LNCaP clone FGC (cell line): ENCODE measurements at regions not wholly inside any gene's neighbourhood (a gene's known extent, or its start where the extent isn't known, plus 50 kb on each side); places are given as distances from the start of the nearest gene placed in this dataset.
A peak's percentile ranks its signal among the peaks of the same experiment; 100 is the strongest.

Experiments
- DNase-seq: peaks from one replicate; pipeline ENCODE4 v3.0.0-alpha.2; 2011; ENCODE audit warnings: low read depth
- H3K4me3 ChIP-seq: 2 replicates; pipeline ENCODE4 v1.5.1; 2011; ENCODE audit warnings: mild to moderate bottlenecking, low read depth, low read length, control low read depth
- CTCF ChIP-seq: IDR thresholded peaks from 2 replicates; pipeline ENCODE4 v1.5.1; 2012; ENCODE audit warnings: mild to moderate bottlenecking; ENCODE audit not compliant: control insufficient read depth, insufficient read depth; ENCODE audit errors: extremely low read depth

DNA sequence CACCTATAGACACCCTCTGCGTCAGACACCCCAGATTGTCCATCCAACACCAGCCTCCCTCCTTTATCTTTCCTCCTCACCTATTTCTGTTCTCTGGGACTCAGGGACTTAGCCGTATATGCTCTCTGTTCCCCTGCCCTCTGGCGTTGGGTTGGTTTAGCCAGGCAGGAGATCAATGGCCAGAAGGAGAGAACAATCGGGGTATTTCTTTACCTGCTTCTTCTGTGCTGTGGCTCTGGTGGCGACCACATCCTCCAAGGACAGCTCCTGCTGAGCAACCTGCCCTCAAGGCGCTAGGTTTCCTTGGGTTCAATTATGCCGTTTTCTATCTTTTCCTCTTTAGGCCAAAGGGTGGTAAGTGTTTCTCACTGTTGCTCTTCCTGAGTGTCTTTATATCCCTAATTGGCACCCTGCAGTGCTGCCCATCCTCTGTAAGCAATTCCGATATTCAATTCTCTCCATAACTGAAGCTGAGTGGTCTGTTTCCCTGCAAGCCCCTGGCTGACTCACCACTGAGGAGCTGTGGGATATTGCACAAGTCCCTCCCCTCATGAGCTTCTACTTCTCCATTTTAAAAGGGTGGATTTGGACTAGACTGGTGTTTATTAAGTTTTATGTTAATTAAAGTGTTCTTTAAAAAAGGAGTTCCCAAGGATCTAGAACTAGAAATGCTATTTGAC, 63.7 kb upstream of the TMTC4 start:
- no peak for DNase-seq
- no peak for TF ChIP-seq CTCF
- H3K4me3 ChIP-seq = no peak overlapping the region

DNA sequence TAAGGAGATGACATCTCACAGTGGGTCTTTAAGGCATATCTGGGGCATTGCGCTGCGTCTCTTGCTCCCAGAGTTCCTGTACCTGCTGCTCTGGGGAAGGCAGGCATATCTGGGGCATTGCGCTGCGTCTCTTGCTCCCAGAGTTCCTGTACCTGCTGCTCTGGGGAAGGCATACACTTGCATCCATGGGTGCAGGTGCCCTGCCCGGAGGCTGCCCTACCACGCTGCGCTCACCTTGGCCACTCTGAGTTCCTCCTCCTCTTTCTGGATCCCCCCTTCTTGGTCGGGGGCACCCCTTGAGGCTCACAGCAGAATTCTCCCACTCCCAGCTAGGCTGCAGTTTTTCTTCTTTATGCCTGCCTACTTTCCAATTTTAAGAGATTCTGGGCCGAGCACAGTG, 60.9 kb upstream of the TMTC4 start:
- no peak for TF ChIP-seq CTCF
- DNase-seq = no peak
- H3K4me3 ChIP-seq = no peak overlapping the region

DNA sequence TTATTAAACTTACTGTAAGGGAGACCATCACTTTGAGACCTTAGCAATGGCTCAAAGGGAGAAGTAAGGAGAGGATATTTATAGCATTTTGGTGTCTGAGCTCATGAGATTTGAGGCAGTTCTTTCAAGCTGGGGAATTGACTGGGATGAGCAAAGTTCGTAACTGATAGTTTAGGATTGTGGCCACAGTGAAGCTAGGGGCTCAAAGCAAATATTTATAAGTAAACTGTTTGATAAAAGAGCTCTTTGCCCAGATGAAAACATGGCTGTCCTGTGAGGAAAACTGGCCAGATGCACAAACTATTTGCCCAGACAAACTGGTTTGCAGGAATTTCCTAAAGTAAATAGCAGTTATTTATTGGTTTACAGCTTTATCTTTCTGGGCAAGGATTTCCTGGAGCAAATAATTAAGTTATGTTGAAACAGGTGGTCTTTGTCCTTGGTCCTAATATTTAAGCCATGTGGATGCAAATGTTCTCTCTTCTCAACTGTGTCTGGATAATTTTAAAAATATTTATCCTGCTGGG, 59.7 kb upstream of the TMTC4 start:
- peak; percentile 86 for DNase-seq
- H3K4me3 ChIP-seq = no peak overlapping the region
- TF ChIP-seq CTCF = no peak

- DNase-seq = no peak
- no peak for TF ChIP-seq CTCF
- no peak overlapping the region for H3K4me3 ChIP-seq
Measured at GRCh38 chr13:100733261-100733660, 58.7 kb upstream of the TMTC4 start.

GRCh38 chr13:100728201-100728600, 53.6 kb upstream of the TMTC4 start:
- TF ChIP-seq CTCF = no peak
- H3K4me3 ChIP-seq = no peak overlapping the region
- no peak for DNase-seq

DNA sequence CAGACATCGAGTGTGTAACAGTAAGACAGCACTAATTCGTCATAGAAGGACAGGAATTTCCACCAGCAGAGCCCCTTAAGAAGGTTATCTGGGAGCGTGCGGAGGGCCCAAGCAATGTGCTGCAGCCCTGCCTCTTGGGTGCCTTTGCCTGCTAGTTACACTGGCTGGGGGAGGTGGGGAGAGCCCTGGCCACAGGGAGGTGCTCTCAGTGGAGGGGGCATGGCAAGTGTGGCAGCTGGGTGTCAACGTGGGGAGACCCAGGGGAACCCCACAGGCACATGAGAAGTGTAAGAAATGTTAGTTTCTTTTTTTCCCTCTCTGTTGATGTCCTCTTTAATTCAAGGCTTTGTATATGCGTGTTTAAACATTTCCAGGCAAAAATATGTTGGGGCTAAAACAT, 50.9 kb upstream of the TMTC4 start:
- no peak for TF ChIP-seq CTCF
- H3K4me3 ChIP-seq = no peak overlapping the region
- no peak for DNase-seq

DNA sequence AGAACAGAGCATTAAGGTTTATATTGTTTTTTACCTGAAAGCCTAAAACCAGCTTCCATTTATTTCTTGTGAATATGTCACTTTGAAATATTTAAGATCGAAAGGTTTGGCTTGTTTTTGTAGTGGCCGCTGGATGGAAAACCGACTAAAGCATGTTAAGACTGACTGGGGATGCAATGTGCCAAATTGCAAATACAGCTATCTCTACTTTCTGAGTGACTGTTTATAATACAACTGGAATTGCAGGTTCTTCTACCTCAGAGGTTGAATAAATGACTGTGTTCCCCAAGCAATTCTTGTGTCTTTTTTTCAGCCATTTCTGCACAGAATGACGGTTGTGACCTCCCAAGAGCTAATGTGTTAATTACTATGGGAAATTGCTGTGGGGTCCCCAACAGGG, 50.0 kb upstream of the TMTC4 start:
- H3K4me3 ChIP-seq = no peak overlapping the region
- no peak for TF ChIP-seq CTCF
- peak; percentile 54 for DNase-seq
